HEK293 (cell line): ENCODE measurements at regions not wholly inside any gene's neighbourhood (a gene's known extent, or its start where the extent isn't known, plus 50 kb on each side); places are given as distances from the start of the nearest gene placed in this dataset.

ENCODE experiments used
- CTCF ChIA-PET: fragments of 350-600 bp; formaldehyde crosslinking; extraction: SDS; loops from one replicate; lab custom pipeline; 2021; ENCODE audit warnings: antibody characterized with exemption; lab: Yijun Ruan, JAX
- POLR2A ChIA-PET: fragments of 300-600 bp; formaldehyde crosslinking; extraction: SDS; loops from one replicate; lab custom pipeline; 2020; ENCODE audit warnings: antibody characterized with exemption, inconsistent platforms; lab: Yijun Ruan, JAX
- H3K27ac ChIP-seq: fragments of 200-500 bp; sonication (Bioruptor generic); 2 replicates; pipeline ENCODE4 v1.5.1; 2014; ENCODE audit warnings: low read depth, low read length, control low read depth, inconsistent platforms; ENCODE audit errors: extremely low read depth
- H3K36me3 ChIP-seq, 2 experiments: fragments of 200-500 bp in 1 of 2; sonication (Bioruptor generic) in 1 of 2; 1 replicate in 1 of 2; 2 replicates in 1 of 2; pipeline ENCODE4 v1.5.1; 2014 to 2017; ENCODE audit warnings: inconsistent platforms in 2 of 2, low read length in 2 of 2; ENCODE audit not compliant: control insufficient read depth in 2 of 2, insufficient read depth in 1 of 2
- H3K4me1 ChIP-seq: fragments of 200-500 bp; sonication (Bioruptor generic); 2 replicates; pipeline ENCODE4 v1.5.1; 2014; ENCODE audit warnings: mild to moderate bottlenecking, low read length, inconsistent platforms; ENCODE audit not compliant: control insufficient read depth, insufficient read depth
- H3K4me3 ChIP-seq: 2 replicates; pipeline ENCODE4 v1.5.1; 2011; ENCODE audit warnings: low read depth, mild to moderate bottlenecking, control low read depth, low read length, moderate library complexity
- H3K9me3 ChIP-seq: fragments of 200-500 bp; sonication (Bioruptor generic); 2 replicates; pipeline ENCODE4 v1.5.1; 2014; ENCODE audit warnings: low read depth, low read length, inconsistent platforms; ENCODE audit not compliant: control insufficient read depth, insufficient read depth
- BCL6B ChIP-seq: fragments of 450-650 bp; formaldehyde crosslinking; IDR thresholded peaks from 2 replicates; pipeline ENCODE4 v1.5.1; 2017; ENCODE audit warnings: missing biosample characterization, missing genetic modification characterization
- ELK4 ChIP-seq: IDR thresholded peaks from 2 replicates; pipeline ENCODE4 v1.6.1; 2011; ENCODE audit warnings: mild to moderate bottlenecking, low read depth, low read length, borderline replicate concordance
- GLIS1 ChIP-seq: fragments of 450-650 bp; formaldehyde crosslinking; IDR thresholded peaks from 2 replicates; pipeline ENCODE4 v1.5.1; 2016; ENCODE audit warnings: missing biosample characterization, missing genetic modification characterization
- MEIS1 ChIP-seq: sonication (generic); formaldehyde crosslinking; IDR thresholded peaks from 2 replicates; pipeline ENCODE4 v1.8.1; 2022; ENCODE audit warnings: missing genetic modification reagents, mild to moderate bottlenecking, borderline replicate concordance
- OSR2 ChIP-seq: fragments of 450-650 bp; formaldehyde crosslinking; IDR thresholded peaks from 2 replicates; pipeline ENCODE4 v1.5.1; 2016; ENCODE audit warnings: missing biosample characterization, missing genetic modification characterization
- PRDM4 ChIP-seq: fragments of 450-650 bp; formaldehyde crosslinking; IDR thresholded peaks from 2 replicates; pipeline ENCODE4 v1.5.1; 2017; ENCODE audit warnings: missing biosample characterization, missing genetic modification characterization
- SALL2 ChIP-seq: fragments of 450-650 bp; formaldehyde crosslinking; IDR thresholded peaks from 2 replicates; pipeline ENCODE4 v1.5.0; 2017; ENCODE audit warnings: missing biosample characterization, mild to moderate bottlenecking, missing genetic modification characterization, borderline replicate concordance
- SCRT2 ChIP-seq: fragments of 450-650 bp; formaldehyde crosslinking; IDR thresholded peaks from 2 replicates; pipeline ENCODE4 v1.5.1; 2016; ENCODE audit warnings: missing biosample characterization, missing genetic modification characterization
- SP3 ChIP-seq: fragments of 450-650 bp; formaldehyde crosslinking; IDR thresholded peaks from 2 replicates; pipeline ENCODE4 v1.5.1; 2016; ENCODE audit warnings: missing biosample characterization, missing genetic modification characterization
- ZBTB10 ChIP-seq: fragments of 450-650 bp; formaldehyde crosslinking; IDR thresholded peaks from 2 replicates; pipeline ENCODE4 v1.5.1; 2016; ENCODE audit warnings: missing biosample characterization, missing genetic modification characterization
- ZEB2 ChIP-seq: fragments of 450-650 bp; formaldehyde crosslinking; IDR thresholded peaks from 2 replicates; pipeline ENCODE4 v1.5.1; 2016; ENCODE audit warnings: missing biosample characterization, missing genetic modification characterization
- ZNF121 ChIP-seq: fragments of 450-650 bp; formaldehyde crosslinking; IDR thresholded peaks from 2 replicates; pipeline ENCODE4 v1.5.1; 2016; ENCODE audit warnings: missing biosample characterization, missing genetic modification characterization
- ZNF155 ChIP-seq: fragments of 450-650 bp; formaldehyde crosslinking; IDR thresholded peaks from 2 replicates; pipeline ENCODE4 v1.5.1; 2016; ENCODE audit warnings: missing biosample characterization, missing genetic modification characterization
- ZNF174 ChIP-seq: fragments of 450-650 bp; formaldehyde crosslinking; IDR thresholded peaks from 2 replicates; pipeline ENCODE4 v1.5.0; 2017; ENCODE audit warnings: missing biosample characterization, mild to moderate bottlenecking, missing genetic modification characterization
- ZNF221 ChIP-seq: fragments of 450-650 bp; formaldehyde crosslinking; IDR thresholded peaks from 2 replicates; pipeline ENCODE4 v1.5.1; 2017; ENCODE audit warnings: missing biosample characterization, missing genetic modification characterization, borderline replicate concordance
- ZNF398 ChIP-seq: fragments of 450-650 bp; formaldehyde crosslinking; IDR thresholded peaks from 2 replicates; pipeline ENCODE4 v1.5.1; 2017; ENCODE audit warnings: missing biosample characterization, missing genetic modification characterization
- ZNF404 ChIP-seq: fragments of 450-650 bp; formaldehyde crosslinking; IDR thresholded peaks from 2 replicates; pipeline ENCODE4 v1.5.1; 2017; ENCODE audit warnings: missing biosample characterization, missing genetic modification characterization
- ZNF423 ChIP-seq: fragments of 450-650 bp; formaldehyde crosslinking; IDR thresholded peaks from 2 replicates; pipeline ENCODE4 v1.5.1; 2016; ENCODE audit warnings: missing biosample characterization, missing genetic modification characterization
- ZNF521 ChIP-seq: fragments of 450-650 bp; formaldehyde crosslinking; IDR thresholded peaks from 2 replicates; pipeline ENCODE4 v1.5.1; 2017; ENCODE audit warnings: missing biosample characterization, mild to moderate bottlenecking, missing genetic modification characterization
- ZNF529 ChIP-seq: fragments of 450-650 bp; formaldehyde crosslinking; IDR thresholded peaks from 2 replicates; pipeline ENCODE4 v1.5.1; 2017; ENCODE audit warnings: missing genetic modification characterization, missing biosample characterization; ENCODE audit not compliant: insufficient replicate concordance
- ZNF548 ChIP-seq: fragments of 450-650 bp; formaldehyde crosslinking; IDR thresholded peaks from 2 replicates; pipeline ENCODE4 v1.5.1; 2016; ENCODE audit warnings: missing biosample characterization, missing genetic modification characterization
- ZNF561 ChIP-seq: fragments of 450-650 bp; IDR thresholded peaks from 2 replicates; pipeline ENCODE4 v1.5.1; 2018; ENCODE audit warnings: missing biosample characterization, missing genetic modification characterization, borderline replicate concordance
- ZNF692 ChIP-seq: fragments of 450-650 bp; formaldehyde crosslinking; IDR thresholded peaks from 2 replicates; pipeline ENCODE4 v1.5.1; 2016; ENCODE audit warnings: missing biosample characterization, missing genetic modification characterization

GRCh38 chr4:117488692-117489091, 403.3 kb upstream of the TRAM1L1 start (continued):
- no peak for TF ChIP-seq BCL6B (tag by site-specific recombination)

- ChIA-PET POLR2A (no interaction called here), CTCF (no interaction called here)
- Histone ChIP-seq H3K4me1 (no peaks in the 10 kb centered on the region), H3K36me3 (no peaks in the 10 kb centered on the region), H3K4me3 (no peak overlapping the region), H3K27ac (no peak overlapping the region), H3K9me3 (no peaks in the 10 kb centered on the region)
- TF ChIP-seq ZNF174 (tag by site-specific recombination): no peak
- no peak for TF ChIP-seq ZNF221 (tag by site-specific recombination)
- TF ChIP-seq SP3: no peak
- TF ChIP-seq ZNF529: no peak
- TF ChIP-seq ZNF561 (tag by site-specific recombination): no peak
- TF ChIP-seq ZNF692: no peak
- TF ChIP-seq ZBTB10 (tag by site-specific recombination): no peak
- no peak for TF ChIP-seq GLIS1 (tag by site-specific recombination)
- no peak for TF ChIP-seq ZNF155
- TF ChIP-seq ZNF398 (tag by site-specific recombination): no peak
- TF ChIP-seq PRDM4: no peak
- no peak for TF ChIP-seq ZNF404
These were observed 403.7 kb upstream of the TRAM1L1 start for GRCh38 chr4:117489107-117489506.

GRCh38 chr4:117491516-117491915, 406.1 kb upstream of the TRAM1L1 start:
- H3K9me3 ChIP-seq: no peaks in the 10 kb centered on the region
- TF ChIP-seq OSR2 (tag by site-specific recombination) (no peak), SCRT2 (tag by site-specific recombination) (no peak), ZNF121 (tag by site-specific recombination) (no peak), ZNF521 (no peak), SALL2 (no peak), MEIS1 (CRISPR knock-in tag) (no peak), ZEB2 (tag by site-specific recombination) (no peak), GLIS1 (tag by site-specific recombination) (no peak), ELK4 (no peak), ZNF423 (tag by site-specific recombination) (no peak), ZNF548 (no peak)
- CTCF ChIA-PET: no interaction called here
- no peaks in the 10 kb centered on the region for H3K4me1 ChIP-seq
- no peaks in the 10 kb centered on the region for H3K36me3 ChIP-seq
- POLR2A ChIA-PET: no interaction called here
- no peak overlapping the region for H3K4me3 ChIP-seq
- no peak overlapping the region for H3K27ac ChIP-seq
